ENCODE measurements at regions not wholly inside any gene's neighbourhood (a gene's known extent, or its start where the extent isn't known, plus 50 kb on each side); places are given as distances from the start of the nearest gene placed in this dataset.
A peak's percentile ranks its signal among the peaks of the same experiment; 100 is the strongest.

- H3K4me3 ChIP-seq (ENCODE audit: control insufficient read depth, low read depth, low read length) = no peak overlapping the region
- TF ChIP-seq, protein P1, sequence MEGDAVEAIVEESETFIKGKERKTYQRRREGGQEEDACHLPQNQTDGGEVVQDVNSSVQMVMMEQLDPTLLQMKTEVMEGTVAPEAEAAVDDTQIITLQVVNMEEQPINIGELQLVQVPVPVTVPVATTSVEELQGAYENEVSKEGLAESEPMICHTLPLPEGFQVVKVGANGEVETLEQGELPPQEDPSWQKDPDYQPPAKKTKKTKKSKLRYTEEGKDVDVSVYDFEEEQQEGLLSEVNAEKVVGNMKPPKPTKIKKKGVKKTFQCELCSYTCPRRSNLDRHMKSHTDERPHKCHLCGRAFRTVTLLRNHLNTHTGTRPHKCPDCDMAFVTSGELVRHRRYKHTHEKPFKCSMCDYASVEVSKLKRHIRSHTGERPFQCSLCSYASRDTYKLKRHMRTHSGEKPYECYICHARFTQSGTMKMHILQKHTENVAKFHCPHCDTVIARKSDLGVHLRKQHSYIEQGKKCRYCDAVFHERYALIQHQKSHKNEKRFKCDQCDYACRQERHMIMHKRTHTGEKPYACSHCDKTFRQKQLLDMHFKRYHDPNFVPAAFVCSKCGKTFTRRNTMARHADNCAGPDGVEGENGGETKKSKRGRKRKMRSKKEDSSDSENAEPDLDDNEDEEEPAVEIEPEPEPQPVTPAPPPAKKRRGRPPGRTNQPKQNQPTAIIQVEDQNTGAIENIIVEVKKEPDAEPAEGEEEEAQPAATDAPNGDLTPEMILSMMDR (IDR thresholded peaks at IDR 0.05; ENCODE audit: control insufficient read depth, insufficient read depth, low read depth, low read length, missing control alignments) = no peak
- no peak for DNase-seq (ENCODE audit: low read depth)
These were observed 276.4 kb downstream of the CDCA7 start for GRCh38 chr2:173631127-173631460.

- H3K4me3 ChIP-seq (ENCODE audit: control insufficient read depth, low read depth, low read length) = no peak overlapping the region
- TF ChIP-seq, protein P1 (IDR thresholded peaks at IDR 0.05; ENCODE audit: control insufficient read depth, insufficient read depth, low read depth, low read length, missing control alignments) = no peak
- no peak for DNase-seq (ENCODE audit: low read depth)
These were observed 289.5 kb downstream of the CDCA7 start for GRCh38 chr2:173644146-173644545.

DNA sequence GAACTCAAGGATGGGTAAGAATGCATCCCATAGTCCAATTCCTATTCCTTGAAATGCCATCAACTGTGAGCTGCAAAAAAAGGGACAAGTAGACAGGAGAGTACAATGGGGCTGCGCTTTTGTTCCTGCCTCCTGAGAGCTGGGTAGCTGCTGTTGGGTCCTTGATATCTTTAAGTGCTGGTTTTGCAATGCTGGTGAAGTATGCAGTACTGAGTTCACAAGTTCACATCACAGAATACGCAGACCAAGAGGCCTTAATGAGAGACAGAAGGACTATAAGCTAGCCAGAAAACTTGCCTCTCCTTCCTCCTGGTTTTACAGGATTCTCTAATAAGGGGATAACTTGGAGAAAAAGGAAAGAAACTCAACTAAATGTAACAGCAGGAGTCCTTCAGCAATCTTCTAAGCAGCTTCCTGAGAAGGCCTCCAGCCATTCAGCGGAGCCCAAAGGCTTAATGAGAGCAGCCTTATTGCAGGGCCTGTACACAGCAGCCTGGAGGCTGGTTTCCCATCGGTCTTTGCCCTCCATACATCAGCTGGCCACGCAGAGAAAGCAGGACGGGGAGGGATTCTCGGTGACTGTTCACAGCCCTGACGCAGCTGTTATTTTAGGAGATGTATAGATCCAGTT is 293.1 kb downstream of the CDCA7 start:
- TF ChIP-seq, protein P1 (IDR thresholded peaks at IDR 0.05; ENCODE audit: control insufficient read depth, insufficient read depth, low read depth, low read length, missing control alignments) = no peak
- DNase-seq (ENCODE audit: low read depth) = peak; percentile 68
- H3K4me3 ChIP-seq (ENCODE audit: control insufficient read depth, low read depth, low read length) = no peak overlapping the region

DNA sequence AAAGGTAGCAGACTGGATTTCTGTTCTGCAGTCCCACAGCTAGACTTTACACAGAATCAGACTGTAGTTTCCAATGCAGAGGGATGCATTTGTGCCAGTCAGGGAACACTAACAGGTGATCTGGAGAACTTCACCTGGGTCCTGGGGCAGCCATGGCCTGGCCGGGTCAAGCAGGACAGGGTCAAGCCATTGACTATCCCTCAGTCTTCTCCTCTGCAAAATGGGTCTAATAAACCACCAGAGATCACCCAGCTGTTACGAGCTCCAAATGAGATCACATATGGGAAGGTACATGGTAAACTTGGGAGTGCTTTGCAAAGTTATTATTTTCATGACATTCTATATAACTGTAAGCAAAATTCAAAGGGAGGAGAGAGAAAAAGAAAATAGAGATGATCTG is 294.1 kb downstream of the CDCA7 start:
- H3K4me3 ChIP-seq (ENCODE audit: control insufficient read depth, low read depth, low read length) = no peak overlapping the region
- DNase-seq (ENCODE audit: low read depth) = no peak
- TF ChIP-seq, protein P1 (IDR thresholded peaks at IDR 0.05; ENCODE audit: control insufficient read depth, insufficient read depth, low read depth, low read length, missing control alignments) = no peak

GRCh38 chr2:173649527-173650219 is 295.0 kb downstream of the CDCA7 start:
- TF ChIP-seq, protein P1 (IDR thresholded peaks at IDR 0.05; ENCODE audit: control insufficient read depth, insufficient read depth, low read depth, low read length, missing control alignments) = no peak
- no peak for DNase-seq (ENCODE audit: low read depth)
- no peak overlapping the region for H3K4me3 ChIP-seq (ENCODE audit: control insufficient read depth, low read depth, low read length)

GRCh38 chr2:173651891-173652290 is 297.2 kb downstream of the CDCA7 start:
- no peak overlapping the region for H3K4me3 ChIP-seq (ENCODE audit: control insufficient read depth, low read depth, low read length)
- no peak for DNase-seq (ENCODE audit: low read depth)
- TF ChIP-seq, protein P1 (IDR thresholded peaks at IDR 0.05; ENCODE audit: control insufficient read depth, insufficient read depth, low read depth, low read length, missing control alignments) = no peak

Measured in AG09309 (cell line).